ENCODE measurements at regions not wholly inside any gene's neighbourhood (a gene's known extent, or its start where the extent isn't known, plus 50 kb on each side); places are given as distances from the start of the nearest gene placed in this dataset.

DNA sequence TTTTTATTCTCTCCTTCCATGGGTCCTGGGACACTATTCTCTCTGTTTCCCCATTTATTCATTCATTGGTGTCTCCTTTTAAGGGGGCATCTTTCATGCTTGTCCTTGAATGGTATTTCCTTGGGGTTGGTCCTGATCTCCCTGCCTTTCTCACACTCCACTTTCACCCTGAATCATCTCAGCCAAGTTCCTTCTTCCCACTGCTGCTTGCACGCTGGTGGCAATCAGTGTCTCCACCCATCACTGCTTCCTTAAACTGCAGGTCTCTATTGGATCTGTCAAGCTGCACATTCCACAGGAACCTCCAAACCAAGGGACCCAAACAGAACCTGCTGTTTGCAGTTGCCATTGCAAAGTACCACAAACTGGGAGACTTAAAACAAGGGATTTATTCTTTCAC lies 89.3 kb upstream of the SDK2 start:
- Histone ChIP-seq H3K9me3 (no peaks in the 10 kb centered on the region), H3K36me3 (no peaks in the 10 kb centered on the region), H3K27me3 (no peaks in the 10 kb centered on the region), H3K4me1 (no peaks in the 10 kb centered on the region), H3K27ac (no peak overlapping the region), H3K4me3 (no peak overlapping the region)
- ATAC-seq (peak in 3 of 4 donors; percentile 36 to 54 (median 50)), DNase-seq (peak in 1 of 3 donors; percentile 27)
- 10% methylated on average over 1 of the region's 1 CpG for WGBS (ENCODE audit: insufficient coverage, low coverage, low lambda C conversion rate, missing lambda C conversion rate)
- intact Hi-C loops (cut with DNase I), result no loop called here
- TF ChIP-seq, protein P1, sequence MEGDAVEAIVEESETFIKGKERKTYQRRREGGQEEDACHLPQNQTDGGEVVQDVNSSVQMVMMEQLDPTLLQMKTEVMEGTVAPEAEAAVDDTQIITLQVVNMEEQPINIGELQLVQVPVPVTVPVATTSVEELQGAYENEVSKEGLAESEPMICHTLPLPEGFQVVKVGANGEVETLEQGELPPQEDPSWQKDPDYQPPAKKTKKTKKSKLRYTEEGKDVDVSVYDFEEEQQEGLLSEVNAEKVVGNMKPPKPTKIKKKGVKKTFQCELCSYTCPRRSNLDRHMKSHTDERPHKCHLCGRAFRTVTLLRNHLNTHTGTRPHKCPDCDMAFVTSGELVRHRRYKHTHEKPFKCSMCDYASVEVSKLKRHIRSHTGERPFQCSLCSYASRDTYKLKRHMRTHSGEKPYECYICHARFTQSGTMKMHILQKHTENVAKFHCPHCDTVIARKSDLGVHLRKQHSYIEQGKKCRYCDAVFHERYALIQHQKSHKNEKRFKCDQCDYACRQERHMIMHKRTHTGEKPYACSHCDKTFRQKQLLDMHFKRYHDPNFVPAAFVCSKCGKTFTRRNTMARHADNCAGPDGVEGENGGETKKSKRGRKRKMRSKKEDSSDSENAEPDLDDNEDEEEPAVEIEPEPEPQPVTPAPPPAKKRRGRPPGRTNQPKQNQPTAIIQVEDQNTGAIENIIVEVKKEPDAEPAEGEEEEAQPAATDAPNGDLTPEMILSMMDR (IDR thresholded peaks at IDR 0.05), result no peak
- no peak for TF ChIP-seq POLR2A (IDR thresholded peaks at IDR 0.05)

DNA sequence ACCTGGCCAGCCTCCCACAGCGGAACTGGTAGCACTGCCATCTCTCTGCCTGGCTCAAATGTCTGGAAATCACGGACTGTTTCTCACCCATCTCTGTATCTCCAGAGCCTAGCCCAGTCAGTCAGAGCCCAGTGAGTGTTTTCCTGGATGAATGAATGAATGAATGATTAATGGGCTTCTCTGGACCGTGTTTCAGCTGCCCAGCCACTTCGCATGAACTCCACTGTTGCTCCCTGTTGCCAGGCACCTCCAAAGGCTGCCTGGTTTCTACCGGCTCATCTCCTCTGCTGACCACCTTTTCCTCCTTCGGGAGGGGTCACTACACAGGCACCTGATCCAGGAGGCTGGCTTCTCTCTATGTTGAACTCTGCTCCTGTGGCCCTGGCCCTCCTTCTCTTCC lies 91.0 kb upstream of the SDK2 start:
- WGBS (ENCODE audit: insufficient coverage, low coverage, low lambda C conversion rate, missing lambda C conversion rate), result 28% methylated on average over 2 of the region's 6 CpGs
- H3K4me1 ChIP-seq, result no peaks in the 10 kb centered on the region
- H3K27ac ChIP-seq, result no peak overlapping the region
- no peak for DNase-seq
- ATAC-seq, result no peak
- intact Hi-C loops (cut with DNase I), result no loop called here
- H3K27me3 ChIP-seq, result no peaks in the 10 kb centered on the region
- H3K9me3 ChIP-seq, result no peaks in the 10 kb centered on the region
- TF ChIP-seq, protein P1 (IDR thresholded peaks at IDR 0.05), result no peak
- TF ChIP-seq POLR2A (IDR thresholded peaks at IDR 0.05), result no peak
- H3K4me3 ChIP-seq, result no peak overlapping the region
- no peaks in the 10 kb centered on the region for H3K36me3 ChIP-seq

DNA sequence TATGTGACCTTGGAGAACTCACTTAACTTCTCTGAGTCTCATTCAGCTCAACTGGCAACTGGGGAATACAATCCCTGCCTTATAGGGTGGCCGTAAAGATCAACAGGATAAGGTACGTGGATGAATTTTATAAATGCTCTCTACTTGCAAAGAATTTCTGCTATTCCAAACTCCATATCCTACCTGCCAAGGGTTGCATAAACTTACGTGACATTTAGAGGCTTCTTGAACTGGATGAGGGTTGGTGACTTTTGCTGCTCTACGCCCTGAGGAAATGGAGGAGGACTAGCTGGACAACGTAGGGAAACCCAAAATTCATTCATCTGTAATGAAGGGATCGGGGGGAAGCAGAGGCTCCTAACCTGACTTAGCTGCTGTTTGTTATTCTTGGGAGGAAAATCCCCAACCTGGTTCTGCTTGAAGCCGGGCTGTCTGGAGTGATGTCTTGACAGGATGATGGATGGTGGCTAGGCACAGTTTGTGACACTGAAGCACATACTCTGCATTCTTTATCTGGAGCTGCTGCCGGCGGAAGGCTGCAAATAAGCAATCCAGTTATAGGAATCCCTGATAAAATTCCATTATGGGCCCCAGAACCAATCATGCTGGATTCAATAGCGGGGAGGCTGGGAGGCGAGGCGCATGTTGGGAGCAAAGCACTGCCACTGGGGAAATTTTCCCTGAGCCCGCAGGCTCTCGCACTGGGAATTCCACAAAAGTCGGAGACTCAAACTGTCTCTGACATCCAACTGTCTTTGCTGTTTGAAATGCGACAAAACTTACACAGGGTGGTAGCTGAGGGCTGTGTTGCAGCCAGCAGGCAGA lies 94.7 kb upstream of the SDK2 start:
- no peak for ATAC-seq
- Histone ChIP-seq H3K36me3 (no peaks in the 10 kb centered on the region), H3K27ac (no peak overlapping the region), H3K4me1 (no peaks in the 10 kb centered on the region), H3K9me3 (no peaks in the 10 kb centered on the region), H3K27me3 (no peaks in the 10 kb centered on the region), H3K4me3 (no peak overlapping the region)
- DNase-seq, result no peak
- TF ChIP-seq, protein P1 (IDR thresholded peaks at IDR 0.05), result no peak
- TF ChIP-seq POLR2A (IDR thresholded peaks at IDR 0.05), result no peak
- 63% methylated on average over 11 of the region's 16 CpGs for WGBS (ENCODE audit: insufficient coverage, low coverage, low lambda C conversion rate, missing lambda C conversion rate)
- intact Hi-C loops (cut with DNase I), result no loop called here

DNA sequence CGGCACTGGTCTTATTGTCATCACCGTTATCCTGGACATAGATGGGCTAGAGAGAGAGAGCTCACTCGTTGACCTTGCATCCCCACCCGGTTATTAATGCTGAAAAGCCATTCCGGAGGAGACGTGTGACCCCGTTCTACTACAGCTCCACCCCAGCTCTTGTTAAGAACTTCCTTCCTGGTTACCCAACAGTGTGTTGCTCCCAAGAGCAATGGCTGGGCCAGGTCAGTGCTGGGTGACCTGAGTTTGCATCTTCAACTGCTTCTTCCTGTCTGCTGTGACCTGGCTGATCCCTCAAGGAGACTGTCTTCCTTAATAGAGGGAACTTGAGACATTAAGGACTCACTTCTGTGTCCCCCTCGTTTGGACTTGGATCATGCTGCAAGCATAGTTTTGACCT lies 96.1 kb upstream of the SDK2 start:
- intact Hi-C loops (cut with DNase I), result no loop called here
- Histone ChIP-seq H3K36me3 (no peaks in the 10 kb centered on the region), H3K9me3 (no peaks in the 10 kb centered on the region), H3K27ac (no peak overlapping the region), H3K4me1 (no peaks in the 10 kb centered on the region), H3K4me3 (no peak overlapping the region), H3K27me3 (no peaks in the 10 kb centered on the region)
- WGBS (ENCODE audit: insufficient coverage, low coverage, low lambda C conversion rate, missing lambda C conversion rate), result 31% methylated on average over 5 of the region's 8 CpGs
- no peak for TF ChIP-seq POLR2A (IDR thresholded peaks at IDR 0.05)
- TF ChIP-seq, protein P1 (IDR thresholded peaks at IDR 0.05), result no peak
- DNase-seq, result no peak
- ATAC-seq, result peak; percentile 33 to 70 (median 44)

All from right lobe of liver (tissue), 6 donors.